Stimulated activated memory B cell treated with anti-CD40 and anti-IgM and Interleukin-4, amounts not matched to agents 10 μg/mL and 1 μg/mL and 100 μg/mL, for 72 hours (primary cell): ENCODE measurements at regions not wholly inside any gene's neighbourhood (a gene's known extent, or its start where the extent isn't known, plus 50 kb on each side); places are given as distances from the start of the nearest gene placed in this dataset.
A peak's percentile ranks its signal among the peaks of the same experiment; 100 is the strongest.

Experiments
- ATAC-seq: fragments of 150-1000 bp; cut with Tn5 transposase; 2 replicates; pipeline ENCODE4 v1.10.0; 2021
- H3K27ac Mint-ChIP-seq: one replicate; pipeline ENCODE4 v1.8.0; 2022; ENCODE audit warnings: mild to moderate bottlenecking, mixed read lengths
- H3K27me3 Mint-ChIP-seq: one replicate; pipeline ENCODE4 v1.8.0; 2022; ENCODE audit warnings: mixed read lengths
- H3K36me3 Mint-ChIP-seq: one replicate; pipeline ENCODE4 v1.8.0; 2022; ENCODE audit warnings: mixed read lengths
- H3K4me1 Mint-ChIP-seq: one replicate; pipeline ENCODE4 v1.8.0; 2022; ENCODE audit warnings: mixed read lengths
- H3K4me3 Mint-ChIP-seq: one replicate; pipeline ENCODE4 v1.8.0; 2022; ENCODE audit warnings: mild to moderate bottlenecking, moderate library complexity, mixed read lengths
- H3K9me3 Mint-ChIP-seq: one replicate; pipeline ENCODE4 v1.8.0; 2022; ENCODE audit warnings: mixed read lengths

DNA sequence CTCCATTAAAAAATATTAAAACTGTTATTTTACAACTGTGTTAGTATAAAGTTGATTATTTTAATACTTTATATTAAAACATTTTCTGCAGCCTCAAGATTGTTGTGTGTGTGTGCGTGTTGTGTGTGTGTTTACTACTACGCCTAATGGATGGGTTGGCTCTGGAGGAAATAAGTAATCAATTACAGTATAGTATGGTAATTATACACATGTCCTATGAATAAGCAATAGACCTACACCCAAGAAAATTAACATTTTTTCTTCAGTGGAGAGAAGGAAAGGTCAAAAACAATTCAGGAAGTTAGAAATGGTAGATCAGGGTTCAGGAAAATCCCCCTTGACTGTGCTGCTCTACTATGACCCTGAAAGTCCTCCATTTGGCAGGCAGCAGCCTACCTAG is 65.7 kb upstream of the DYRK2 start:
- no peak overlapping the region for H3K4me3 Mint-ChIP-seq
- no peaks in the 10 kb centered on the region for H3K36me3 Mint-ChIP-seq
- no peaks in the 10 kb centered on the region for H3K9me3 Mint-ChIP-seq
- no peak for ATAC-seq
- no peaks in the 10 kb centered on the region for H3K27me3 Mint-ChIP-seq
- no peak overlapping the region for H3K27ac Mint-ChIP-seq
- H3K4me1 Mint-ChIP-seq = peaks cover 22% of the 10 kb centered on the region

DNA sequence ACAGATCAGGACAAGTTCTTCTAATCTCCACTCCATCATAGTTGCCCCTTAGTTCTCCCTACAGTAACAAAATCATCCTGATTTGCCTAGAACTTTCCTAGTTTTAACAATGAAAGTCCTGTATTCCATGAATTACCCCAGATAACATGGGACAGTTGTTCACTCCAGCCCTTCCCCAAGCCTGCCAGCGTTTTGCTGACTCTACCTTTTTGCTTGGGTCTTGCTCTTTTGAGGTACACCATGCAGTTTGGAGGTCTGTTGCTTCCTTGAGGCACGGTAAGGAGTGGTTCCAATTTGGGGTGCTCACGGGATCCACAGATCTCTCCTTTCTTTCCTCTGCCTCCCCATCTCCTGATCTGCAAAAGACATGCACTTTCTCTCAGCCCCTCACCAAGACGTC is 61.6 kb upstream of the DYRK2 start:
- Mint-ChIP-seq H3K36me3 (no peaks in the 10 kb centered on the region), H3K4me3 (no peak overlapping the region), H3K27me3 (no peaks in the 10 kb centered on the region), H3K4me1 (peaks cover 22% of the 10 kb centered on the region), H3K9me3 (peaks cover 1% of the 10 kb centered on the region), H3K27ac (no peak overlapping the region)
- ATAC-seq = no peak

DNA sequence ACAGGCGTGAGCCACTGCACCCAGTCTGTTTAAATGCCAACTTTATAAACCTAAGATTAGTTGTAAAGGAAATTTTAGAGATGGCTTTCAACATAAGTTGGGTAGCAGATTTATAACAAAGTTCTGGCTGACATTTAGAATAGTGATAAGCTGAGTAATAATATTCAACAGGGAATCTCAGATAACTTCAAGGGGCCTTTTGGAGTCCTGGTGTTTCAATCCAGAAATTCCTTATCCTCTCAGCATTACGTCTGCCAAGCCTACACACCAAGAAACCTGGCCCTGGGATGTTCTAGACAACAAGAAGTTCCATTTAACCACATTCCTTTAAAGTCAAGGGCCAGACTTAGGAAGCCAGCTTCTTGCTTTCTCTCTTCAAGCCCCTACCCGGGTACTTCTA is 59.5 kb upstream of the DYRK2 start:
- Mint-ChIP-seq H3K27me3 (no peaks in the 10 kb centered on the region), H3K36me3 (no peaks in the 10 kb centered on the region), H3K27ac (no peak overlapping the region), H3K4me3 (no peak overlapping the region), H3K4me1 (peaks cover 28% of the 10 kb centered on the region), H3K9me3 (peaks cover 4% of the 10 kb centered on the region)
- no peak for ATAC-seq

DNA sequence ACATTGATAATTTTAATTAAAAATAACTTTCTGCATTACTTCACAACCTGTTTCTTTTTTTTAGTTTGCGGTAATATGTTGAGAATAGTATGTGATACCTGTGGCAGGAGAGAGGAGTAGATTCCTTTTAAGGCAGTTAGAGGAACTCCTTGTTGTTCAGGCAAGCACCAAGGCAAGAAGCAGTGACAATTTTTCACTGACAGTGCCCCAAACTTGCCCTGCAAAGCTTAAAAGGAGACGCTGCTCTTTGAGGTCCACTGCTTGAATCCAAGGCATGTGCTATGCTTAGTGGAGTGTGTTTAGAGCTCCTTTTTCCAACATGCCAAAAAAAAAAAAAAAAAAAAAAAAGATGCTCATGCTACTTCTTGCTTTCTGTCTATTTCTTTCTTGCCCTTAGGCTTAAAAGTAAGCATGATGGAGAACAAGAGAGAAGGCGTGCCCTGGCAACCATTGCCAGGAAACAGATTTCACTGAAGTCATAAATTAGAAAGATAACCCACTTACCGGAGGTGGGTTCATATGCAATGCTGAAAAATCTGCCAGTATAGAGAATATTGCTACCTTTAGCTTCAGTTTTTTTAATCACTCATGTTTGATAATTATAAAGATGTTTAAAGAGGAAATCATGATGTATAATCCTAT is 58.3 kb upstream of the DYRK2 start:
- peaks cover 28% of the 10 kb centered on the region for H3K4me1 Mint-ChIP-seq
- no peak overlapping the region for H3K4me3 Mint-ChIP-seq
- no peak overlapping the region for H3K27ac Mint-ChIP-seq

DNA sequence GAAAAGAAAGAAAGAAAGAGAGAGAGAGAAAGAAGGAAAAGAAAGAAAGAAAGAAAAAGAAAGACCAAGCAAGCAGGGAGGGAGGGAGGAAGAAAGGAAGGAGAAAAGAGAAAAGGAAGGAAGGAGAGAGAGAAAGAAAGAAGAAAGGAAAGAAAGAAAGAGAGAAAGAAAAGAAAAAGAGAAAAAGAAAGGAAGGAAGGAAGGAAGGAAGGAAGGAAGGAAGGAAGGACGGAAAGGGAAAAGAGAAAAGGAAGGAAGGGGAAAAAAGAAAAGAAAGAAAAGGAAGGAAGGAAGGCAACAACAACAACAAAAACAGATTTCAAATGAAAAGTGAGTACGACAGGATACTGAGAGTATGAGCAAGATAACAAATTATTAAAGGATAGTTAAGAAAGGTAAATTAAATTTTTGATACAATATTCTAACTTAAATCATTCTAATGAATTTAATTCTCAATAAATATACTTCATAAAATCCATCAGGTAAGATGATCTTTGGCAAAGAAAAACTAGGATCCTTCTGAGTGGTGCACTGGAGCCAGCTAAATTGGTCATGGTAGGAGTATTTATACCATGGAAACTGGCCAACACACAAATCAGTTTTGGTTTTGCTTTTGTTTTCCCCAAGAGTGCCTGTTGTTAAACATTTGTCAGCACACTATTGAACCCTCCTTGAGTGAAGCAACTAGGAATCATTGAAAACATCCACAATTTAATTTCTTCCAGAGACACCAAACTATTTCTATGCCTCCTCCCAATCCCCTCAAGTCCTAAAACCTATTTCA is 56.1 kb upstream of the DYRK2 start:
- Mint-ChIP-seq H3K27me3 (no peaks in the 10 kb centered on the region), H3K9me3 (peaks cover 4% of the 10 kb centered on the region), H3K27ac (peak overlapping the region; percentile 77), H3K4me3 (no peak overlapping the region), H3K36me3 (no peaks in the 10 kb centered on the region), H3K4me1 (peaks cover 28% of the 10 kb centered on the region)
- ATAC-seq = peak; percentile 45

More for the DNA sequence above, 58.3 kb upstream of the DYRK2 start:
- H3K9me3 Mint-ChIP-seq = peaks cover 4% of the 10 kb centered on the region
- H3K27me3 Mint-ChIP-seq = no peaks in the 10 kb centered on the region
- no peak for ATAC-seq
- no peaks in the 10 kb centered on the region for H3K36me3 Mint-ChIP-seq

DNA sequence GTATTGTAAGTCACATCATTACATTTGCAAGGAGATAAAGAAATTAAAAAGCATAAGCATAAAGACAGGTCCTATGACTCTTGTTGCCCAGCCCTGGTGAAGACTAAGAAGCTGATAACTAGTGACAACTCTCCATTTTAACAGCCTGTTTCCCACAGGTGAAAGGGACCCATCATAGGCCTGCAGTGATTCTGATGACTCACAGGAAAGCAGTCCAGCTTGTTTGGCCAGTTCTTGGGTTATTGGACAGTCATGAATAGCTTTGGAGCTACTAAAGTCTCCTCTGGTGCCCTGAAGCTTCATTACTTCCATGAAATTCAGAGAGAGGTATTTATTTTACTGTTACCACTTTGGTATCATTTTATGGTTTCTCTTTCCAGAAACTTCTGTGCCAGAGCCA is 55.5 kb upstream of the DYRK2 start:
- Mint-ChIP-seq H3K27me3 (no peaks in the 10 kb centered on the region), H3K9me3 (peaks cover 6% of the 10 kb centered on the region), H3K4me1 (peaks cover 28% of the 10 kb centered on the region)

DNA sequence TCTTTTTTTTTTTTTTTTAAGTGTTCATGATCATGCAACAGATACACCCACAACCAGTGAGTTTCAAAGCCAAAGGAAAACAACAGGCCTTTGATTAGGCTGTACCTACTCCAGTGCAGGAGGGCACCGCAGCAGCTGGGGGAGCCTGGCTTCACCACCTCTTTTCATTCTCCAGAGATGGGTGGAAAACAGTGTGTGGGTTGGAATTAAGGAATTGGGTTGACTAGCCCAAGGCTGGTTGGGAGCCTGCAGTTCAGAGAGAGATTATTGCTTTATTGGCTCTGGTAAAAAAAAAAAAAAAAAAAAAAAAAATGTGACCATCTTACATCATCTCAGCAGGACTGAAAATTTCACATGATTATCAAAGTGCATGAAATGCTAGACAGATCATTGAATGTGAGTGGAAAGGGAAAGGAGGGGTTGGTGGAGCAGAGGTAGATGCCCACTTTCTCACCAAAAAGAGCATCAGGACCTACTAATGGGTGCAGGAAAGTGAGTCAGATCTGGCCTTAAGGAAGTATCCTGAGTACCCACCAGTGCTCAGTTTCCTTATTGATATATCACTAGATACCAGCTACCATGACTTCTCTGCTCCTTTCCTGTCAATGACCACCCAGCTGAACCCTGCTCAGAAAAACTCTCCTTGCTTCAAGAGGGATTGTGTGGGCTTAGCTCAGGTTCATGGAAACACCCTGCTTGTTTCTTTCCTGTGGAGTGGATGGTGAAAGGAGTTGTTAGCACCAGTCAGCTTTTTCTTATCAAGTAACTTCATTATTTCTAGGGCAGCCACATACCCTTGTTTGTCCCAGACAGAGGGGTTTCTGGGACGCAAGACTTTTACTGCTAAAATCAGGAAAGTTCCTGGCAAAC is 54.8 kb upstream of the DYRK2 start:
- Mint-ChIP-seq H3K4me3 (no peak overlapping the region), H3K27ac (peak overlapping the region; percentile 77), H3K4me1 (peaks cover 28% of the 10 kb centered on the region), H3K36me3 (no peaks in the 10 kb centered on the region), H3K27me3 (no peaks in the 10 kb centered on the region), H3K9me3 (peaks cover 6% of the 10 kb centered on the region)
- ATAC-seq = no peak

More for the DNA sequence above, 55.5 kb upstream of the DYRK2 start:
- Mint-ChIP-seq H3K4me3 (no peak overlapping the region), H3K36me3 (no peaks in the 10 kb centered on the region), H3K27ac (peak overlapping the region; percentile 77)
- ATAC-seq = no peak

DNA sequence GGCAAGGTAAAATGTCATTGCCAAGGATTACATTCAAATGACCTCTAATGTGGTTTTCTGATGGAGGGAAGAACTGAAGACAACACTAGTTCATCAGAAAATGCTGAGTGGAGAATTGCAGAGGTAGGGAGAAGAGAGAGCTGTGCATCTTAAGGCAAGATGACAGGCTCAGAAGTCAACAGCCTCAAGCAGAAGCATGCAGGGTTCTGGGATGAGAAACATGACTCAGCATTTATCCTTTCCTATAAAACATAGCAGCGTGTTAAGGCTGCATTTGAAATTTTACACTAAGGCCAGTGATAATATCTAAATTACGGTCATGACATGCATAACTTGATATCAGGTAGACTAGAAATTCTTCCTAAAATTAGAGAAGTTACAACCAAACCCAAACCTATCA is 53.7 kb upstream of the DYRK2 start:
- peaks cover 11% of the 10 kb centered on the region for H3K9me3 Mint-ChIP-seq
- peaks cover 28% of the 10 kb centered on the region for H3K4me1 Mint-ChIP-seq

DNA sequence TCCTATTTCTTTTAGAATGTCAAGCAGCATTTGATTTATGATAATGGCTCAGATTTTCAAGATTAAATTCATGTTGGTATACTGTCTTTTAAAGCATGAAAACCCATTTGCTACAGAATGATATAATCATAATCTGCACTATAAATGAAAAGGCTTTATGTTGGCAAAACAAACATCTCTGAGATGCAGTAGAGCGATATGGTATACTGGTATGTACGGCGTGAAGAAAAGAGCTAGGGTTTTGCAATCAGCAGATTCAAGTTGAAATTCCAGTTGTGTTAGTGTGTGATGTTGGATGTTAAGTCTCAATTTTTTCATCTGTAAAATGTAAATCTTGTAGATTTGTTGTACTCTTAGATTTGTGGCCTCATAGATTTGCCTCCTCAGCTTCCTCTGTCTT is 53.2 kb upstream of the DYRK2 start:
- Mint-ChIP-seq H3K4me1 (peaks cover 28% of the 10 kb centered on the region), H3K4me3 (no peak overlapping the region), H3K36me3 (no peaks in the 10 kb centered on the region), H3K9me3 (peaks cover 12% of the 10 kb centered on the region), H3K27ac (no peak overlapping the region), H3K27me3 (no peaks in the 10 kb centered on the region)
- ATAC-seq = no peak

More for the DNA sequence above, 53.7 kb upstream of the DYRK2 start:
- Mint-ChIP-seq H3K36me3 (no peaks in the 10 kb centered on the region), H3K27ac (peak overlapping the region; percentile 8), H3K27me3 (no peaks in the 10 kb centered on the region), H3K4me3 (no peak overlapping the region)
- no peak for ATAC-seq

DNA sequence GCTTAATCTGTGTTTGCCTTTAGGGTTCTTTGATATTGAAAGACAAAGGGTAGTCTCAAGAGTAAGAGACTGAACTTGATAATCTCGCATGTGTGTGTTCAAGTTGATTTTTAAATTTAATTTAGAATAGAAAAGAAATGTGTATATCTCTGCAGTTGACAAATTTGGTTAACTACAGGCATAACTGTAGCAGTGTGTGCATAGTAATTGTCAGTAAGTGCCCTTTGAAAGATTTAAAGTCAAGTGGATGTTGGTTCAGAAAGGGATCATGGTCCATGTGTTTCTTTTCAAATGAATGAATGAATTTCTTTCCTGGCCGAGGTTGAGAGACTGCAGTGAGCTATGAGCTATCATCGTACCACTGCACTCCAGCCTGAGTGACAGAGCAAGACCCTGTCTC is 49.9 kb upstream of the DYRK2 start:
- H3K36me3 Mint-ChIP-seq = no peaks in the 10 kb centered on the region
- peaks cover 1% of the 10 kb centered on the region for H3K4me1 Mint-ChIP-seq
- peaks cover 8% of the 10 kb centered on the region for H3K9me3 Mint-ChIP-seq
- no peak for ATAC-seq
- no peak overlapping the region for H3K27ac Mint-ChIP-seq
- H3K4me3 Mint-ChIP-seq = no peak overlapping the region
- no peaks in the 10 kb centered on the region for H3K27me3 Mint-ChIP-seq
